HEK293 (cell line): ENCODE measurements at regions not wholly inside any gene's neighbourhood (a gene's known extent, or its start where the extent isn't known, plus 50 kb on each side); places are given as distances from the start of the nearest gene placed in this dataset.

Source experiments
- ZBTB49 ChIP-seq: fragments of 450-650 bp; formaldehyde crosslinking; IDR thresholded peaks from 2 replicates; pipeline ENCODE4 v1.5.1; 2016; ENCODE audit warnings: missing biosample characterization, missing genetic modification characterization, low read depth
- ZNF23 ChIP-seq: fragments of 450-650 bp; formaldehyde crosslinking; IDR thresholded peaks from 2 replicates; pipeline ENCODE4 v1.5.1; 2016; ENCODE audit warnings: missing biosample characterization, missing genetic modification characterization, borderline replicate concordance
- ZNF274 ChIP-seq, 2 experiments: fragments of 200-500 bp in 1 of 2; fragments of 450-650 bp in 1 of 2; sonication (Bioruptor generic) in 1 of 2; formaldehyde crosslinking in 1 of 2; IDR thresholded peaks; 2 replicates each; pipeline versions ENCODE4 v1.5.1 to v1.6.1; 2014 to 2016; ENCODE audit warnings: borderline replicate concordance in 1 of 2, inconsistent platforms in 1 of 2, low read length in 1 of 2, missing biosample characterization in 1 of 2, missing genetic modification characterization in 1 of 2
- ZNF561 ChIP-seq: fragments of 450-650 bp; IDR thresholded peaks from 2 replicates; pipeline ENCODE4 v1.5.1; 2018; ENCODE audit warnings: missing biosample characterization, missing genetic modification characterization, borderline replicate concordance

GRCh38 chr15:34640661-34641060 is 57.2 kb upstream of the GOLGA8B start:
- no peak for TF ChIP-seq ZNF23 (tag by site-specific recombination)
- no peak for TF ChIP-seq ZNF561 (tag by site-specific recombination)
- no peak for TF ChIP-seq ZNF274 (IDR thresholded peaks at IDR 0.05; ENCODE audit: low read length)
- no peak for TF ChIP-seq ZNF274 (tag by site-specific recombination; IDR thresholded peaks at IDR 0.05; ENCODE audit: borderline replicate concordance)
- no peak for TF ChIP-seq ZBTB49 (tag by site-specific recombination)
